ENCODE measurements at regions not wholly inside any gene's neighbourhood (a gene's known extent, or its start where the extent isn't known, plus 50 kb on each side); places are given as distances from the start of the nearest gene placed in this dataset.
A peak's percentile ranks its signal among the peaks of the same experiment; 100 is the strongest.

DNA sequence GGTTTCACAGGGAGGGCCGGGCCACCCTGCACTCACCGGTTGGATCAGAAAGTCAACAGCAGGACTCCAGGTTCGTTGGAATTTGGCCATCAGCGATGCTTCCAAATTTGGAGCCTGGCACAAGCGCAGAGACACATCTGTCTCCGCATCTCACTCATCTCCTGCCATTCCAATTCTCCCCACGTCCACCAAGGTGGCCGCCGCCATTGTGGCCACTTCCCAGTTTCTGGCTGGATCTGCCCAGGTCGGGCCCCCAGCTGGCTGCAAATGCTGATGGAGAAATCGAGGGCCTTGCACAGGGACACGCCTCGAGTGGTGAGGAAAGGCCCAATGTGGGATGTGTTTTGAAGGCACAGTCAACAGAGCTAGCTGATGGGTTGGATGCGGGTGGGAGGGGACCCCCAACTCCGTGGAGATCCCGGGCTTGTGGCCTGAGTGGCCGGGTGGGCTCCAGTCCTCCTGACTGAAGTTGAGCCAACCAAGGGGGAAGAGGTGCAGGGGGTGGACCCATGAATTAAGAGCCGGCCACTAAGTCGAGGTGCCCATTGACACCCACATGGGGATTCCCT lies 102.7 kb downstream of the CRYAA start:
- DNase-seq: no peak

DNA sequence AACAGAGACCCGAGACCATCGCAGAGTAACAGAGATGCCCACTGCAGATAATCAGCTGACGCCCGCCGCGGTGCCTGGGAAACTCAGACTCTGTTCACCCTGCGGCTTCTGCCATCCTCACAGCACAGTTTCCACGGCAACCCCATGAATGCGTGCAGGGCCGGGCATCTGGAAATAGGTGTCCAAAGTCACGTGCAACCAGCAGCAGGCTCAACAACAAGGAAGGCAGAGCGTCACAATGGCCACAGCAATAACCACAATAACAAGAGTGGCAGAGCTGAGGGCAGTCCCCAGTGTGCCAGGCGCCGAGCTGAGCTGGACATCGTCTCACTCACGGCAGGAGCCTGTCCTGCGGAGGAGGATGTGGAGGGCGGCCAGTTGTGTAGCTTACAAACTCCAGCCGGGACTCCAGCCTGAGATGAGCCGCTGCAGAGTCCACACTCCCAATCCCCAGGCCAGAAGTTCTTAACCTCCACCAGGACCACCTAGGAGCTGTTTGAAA lies 102.0 kb downstream of the CRYAA start:
- no peak for DNase-seq

DNA sequence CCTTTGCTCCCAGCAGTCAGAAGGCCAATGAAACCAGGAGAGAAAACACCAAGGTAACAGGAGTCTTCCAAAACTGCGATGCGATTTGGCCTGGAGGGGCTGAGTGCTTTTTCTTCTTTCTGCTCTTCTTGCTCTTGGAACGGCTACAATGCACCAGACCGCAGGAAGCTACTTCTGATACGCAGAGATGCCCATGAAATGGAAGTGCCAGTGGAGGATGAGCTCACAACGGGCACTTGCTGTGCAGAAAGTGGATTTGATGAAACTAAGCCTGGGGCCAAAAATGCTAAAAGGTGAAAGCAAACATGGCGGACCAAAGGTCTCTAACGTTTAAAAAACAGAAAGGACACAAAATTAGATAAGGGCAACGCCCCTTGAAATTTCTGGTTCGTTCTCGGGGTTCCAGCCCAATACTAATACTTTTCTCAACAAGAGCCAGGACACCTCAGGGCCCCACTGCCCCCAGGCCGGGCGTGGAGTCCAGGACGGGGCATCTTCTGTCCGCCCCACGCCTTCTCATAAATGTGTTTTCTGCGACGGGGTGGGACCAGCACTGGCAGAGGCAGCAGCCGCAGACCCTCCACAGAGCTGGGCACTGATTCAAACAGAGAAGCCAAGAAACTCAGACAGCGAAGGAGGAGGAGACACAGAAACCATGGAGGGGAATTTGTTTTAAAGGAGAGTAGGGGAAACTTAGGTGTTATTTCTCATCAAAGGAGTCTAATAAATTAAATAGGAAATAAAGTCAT lies 101.3 kb downstream of the CRYAA start:
- DNase-seq: no peak

DNA sequence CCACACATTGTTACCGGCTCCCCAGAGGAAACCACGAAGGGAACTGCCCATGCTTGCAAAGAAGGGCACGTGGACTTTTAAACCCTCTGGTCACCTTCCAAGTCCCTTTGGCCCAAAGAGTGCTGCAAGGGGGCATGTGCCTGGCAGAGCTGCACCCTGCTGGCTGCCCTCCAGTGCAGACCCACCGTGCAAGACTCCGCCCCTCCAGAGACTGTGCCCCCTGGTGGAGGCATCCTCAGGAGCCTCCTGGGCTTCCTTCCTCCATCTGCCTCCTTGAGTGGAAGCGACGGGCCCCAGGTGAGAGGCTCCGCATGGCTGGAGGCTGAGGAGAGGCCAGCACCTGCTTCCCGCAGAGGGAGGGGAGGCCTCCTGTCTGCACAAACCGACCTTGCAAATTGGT lies 100.6 kb downstream of the CRYAA start:
- peak; percentile 25 to 29 for DNase-seq

DNA sequence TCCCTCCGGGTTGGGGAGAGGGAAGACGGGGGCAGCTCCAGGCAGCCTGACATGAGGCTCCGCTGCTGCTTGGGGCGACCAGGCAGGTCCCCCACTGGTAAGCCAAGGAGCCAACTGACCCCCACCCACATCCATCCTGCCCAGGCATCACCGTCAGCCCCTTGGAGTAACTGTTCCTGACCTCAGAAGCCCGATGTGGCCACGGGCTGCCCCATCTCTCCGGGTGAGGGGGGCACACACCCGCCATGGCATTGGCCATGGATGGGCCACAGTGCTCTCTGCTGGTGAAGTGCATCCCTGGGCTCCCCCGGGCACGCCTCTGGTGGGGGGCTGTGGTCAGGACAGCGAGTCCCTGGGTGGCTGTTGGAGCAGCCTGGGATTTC lies 100.0 kb downstream of the CRYAA start:
- no peak for DNase-seq

DNA sequence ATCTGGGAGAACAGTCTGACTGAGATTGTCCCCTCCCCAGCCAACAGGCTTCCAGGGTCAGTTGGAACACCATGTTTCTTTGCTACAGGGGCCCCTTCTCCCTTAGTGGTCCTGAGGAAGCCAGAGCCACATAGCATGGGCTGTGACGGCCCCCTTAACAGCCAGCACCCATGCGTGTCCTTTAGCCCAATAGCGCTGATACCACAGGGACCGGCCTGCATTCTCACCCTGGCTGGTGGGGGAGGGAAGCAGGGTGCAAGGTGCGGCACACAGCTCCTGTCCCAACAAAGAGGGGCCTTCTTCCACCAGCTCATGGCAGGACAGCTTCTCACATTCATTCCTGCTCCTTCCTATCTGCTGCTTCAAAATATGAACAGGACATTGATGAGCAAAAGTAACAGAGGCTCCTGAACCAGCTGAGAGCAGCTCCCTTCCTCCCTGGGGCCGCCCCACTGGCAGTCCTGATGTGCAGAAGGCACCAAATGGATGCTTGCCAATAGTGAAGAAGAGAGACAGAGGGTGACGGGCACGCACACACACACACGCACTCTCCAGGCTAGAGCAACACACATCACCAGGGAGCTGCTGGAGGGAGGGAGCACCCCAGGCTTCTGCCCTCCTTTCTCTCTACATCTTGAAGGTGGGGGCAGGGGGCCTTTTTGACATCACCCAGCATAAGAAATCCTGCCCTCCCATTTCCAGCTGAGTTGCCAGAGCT lies 99.4 kb downstream of the CRYAA start:
- no peak for DNase-seq

DNA sequence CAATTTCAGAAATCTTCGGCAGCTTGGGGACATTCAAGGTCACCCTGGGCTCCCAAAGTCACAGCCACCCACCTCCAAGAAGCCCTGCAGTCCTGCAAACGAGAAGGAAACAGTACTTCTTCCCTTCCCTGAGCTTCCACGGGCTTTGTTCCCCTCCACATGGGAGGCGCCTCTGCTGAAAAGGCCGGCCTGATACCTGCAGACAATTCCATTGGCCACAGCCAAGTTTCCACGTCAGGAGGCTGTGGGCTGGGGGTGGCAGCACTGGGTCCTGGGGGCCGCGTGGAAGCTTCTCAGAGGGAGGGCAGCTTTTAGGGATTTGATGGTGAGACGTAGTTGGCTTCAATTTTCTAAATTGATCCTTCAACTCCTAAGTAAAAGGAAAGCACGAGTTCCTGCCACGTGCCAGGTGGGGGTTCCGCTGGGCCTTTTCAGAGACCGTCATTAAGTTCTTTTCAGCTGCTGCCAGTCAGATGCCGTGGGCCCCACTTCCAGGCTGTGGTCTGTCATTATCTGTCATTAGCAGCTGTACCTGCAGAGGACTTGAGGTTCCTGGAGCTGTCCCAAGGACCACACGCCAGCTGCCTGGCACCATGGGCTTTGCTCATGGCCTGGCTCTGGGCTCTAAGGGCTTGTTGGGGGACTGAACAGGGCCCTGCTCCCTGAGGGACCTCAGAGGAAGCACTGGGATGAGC lies 98.7 kb downstream of the CRYAA start:
- DNase-seq: no peak

DNA sequence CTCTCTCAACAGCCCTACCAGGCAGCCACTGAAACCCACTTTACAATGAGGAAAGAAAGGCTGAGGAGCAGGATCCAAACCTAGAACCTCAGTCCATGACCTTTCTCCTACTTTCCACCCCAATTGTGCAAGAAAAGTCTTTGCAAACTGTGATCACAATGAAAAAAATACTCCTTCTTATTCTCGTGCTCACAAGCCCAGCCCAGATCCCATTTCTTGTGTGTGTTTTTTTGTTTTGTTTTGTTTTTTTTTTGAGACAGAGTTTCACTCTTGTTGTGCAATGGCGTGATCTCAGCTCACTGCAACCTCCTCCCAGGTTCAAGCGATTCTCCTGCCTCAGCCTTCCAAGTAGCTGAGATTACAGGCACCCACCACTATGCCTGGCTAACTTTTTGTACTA lies 97.7 kb downstream of the CRYAA start:
- no peak for DNase-seq

DNA sequence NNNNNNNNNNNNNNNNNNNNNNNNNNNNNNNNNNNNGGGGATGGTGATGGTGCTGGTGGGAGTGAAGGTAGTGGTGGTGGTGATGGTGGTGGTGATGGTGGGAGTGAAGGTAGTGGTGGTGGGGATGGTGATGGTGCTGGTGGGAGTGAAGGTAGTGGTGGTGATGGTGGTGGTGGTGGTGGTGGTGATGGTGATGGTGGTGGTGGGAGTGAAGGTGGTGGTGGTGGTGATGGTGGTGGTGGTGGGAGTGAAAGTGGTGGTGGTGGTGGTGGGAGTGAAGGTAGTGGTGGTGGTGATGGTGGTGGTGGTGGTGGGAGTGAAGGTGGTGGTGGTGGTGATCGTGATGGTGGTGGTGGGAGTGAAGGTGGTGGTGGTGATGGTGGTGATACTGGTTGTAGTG lies 93.6 kb downstream of the CRYAA start:
- no peak for DNase-seq
